Thyroid gland (tissue), 4 donors: ENCODE measurements at regions not wholly inside any gene's neighbourhood (a gene's known extent, or its start where the extent isn't known, plus 50 kb on each side); places are given as distances from the start of the nearest gene placed in this dataset.

Source experiments
- DNase-seq, 2 donors: peaks; one replicate each; pipeline ENCODE4 v3.0.0-alpha.2; 2019
- H3K27ac ChIP-seq, 3 donors: fragments of 200-600 bp; sonication (generic); 1 replicate in 2 of 3; 2 replicates in 1 of 3; pipeline ENCODE4 v1.5.1; 2016 to 2019; ENCODE audit warnings: mild to moderate bottlenecking in 1 of 3, moderate library complexity in 1 of 3
- H3K27me3 ChIP-seq: fragments of 200-600 bp; sonication (generic); one replicate; pipeline ENCODE4 v1.5.1; 2019
- H3K36me3 ChIP-seq, 2 donors: fragments of 200-600 bp; sonication (generic); one replicate each; pipeline ENCODE4 v1.5.1; 2016 to 2019
- H3K4me1 ChIP-seq, 2 donors: fragments of 200-600 bp; sonication (generic); one replicate each; pipeline ENCODE4 v1.5.1; 2017 to 2019
- H3K4me3 ChIP-seq, 3 donors: fragments of 200-600 bp; sonication (generic); replicated peaks in 1 of 3; 1 replicate in 2 of 3; 2 replicates in 1 of 3; pipeline ENCODE4 v1.5.1; 2016; ENCODE audit warnings: mild to moderate bottlenecking in 1 of 3
- H3K9me3 ChIP-seq: fragments of 200-600 bp; sonication (generic); one replicate; pipeline ENCODE4 v1.5.1; 2017
- POLR2A ChIP-seq, 2 donors: fragments of 450-650 bp; IDR thresholded peaks; one replicate each; pipeline ENCODE4 v1.6.1; 2017; ENCODE audit warnings: antibody characterized with exemption in 2 of 2, mild to moderate bottlenecking in 2 of 2, moderate library complexity in 1 of 2
- WGBS, 2 donors: methylation state at CpG; one replicate each; pipeline ENCODE4 v1.1.5; 2017; 5-methylcytosine and 5-hydroxymethylcytosine counted together
- intact Hi-C: fragments of 100-400 bp; cut with DNase I; formaldehyde crosslinking; loops from one replicate; pipeline ENCODE4 v1.15.1; 2023
- TF ChIP-seq, protein P1 (sequence below), 6 experiments: fragments of 200-600 bp in 3 of 6; fragments of 450-650 bp in 3 of 6; sonication (generic) in 3 of 6; IDR thresholded peaks; one replicate each; pipeline ENCODE4 v1.5.1; 2016 to 2019; ENCODE audit warnings: antibody characterized with exemption in 6 of 6, mild to moderate bottlenecking in 2 of 6, inconsistent platforms in 1 of 6, moderate library complexity in 1 of 6

DNA sequence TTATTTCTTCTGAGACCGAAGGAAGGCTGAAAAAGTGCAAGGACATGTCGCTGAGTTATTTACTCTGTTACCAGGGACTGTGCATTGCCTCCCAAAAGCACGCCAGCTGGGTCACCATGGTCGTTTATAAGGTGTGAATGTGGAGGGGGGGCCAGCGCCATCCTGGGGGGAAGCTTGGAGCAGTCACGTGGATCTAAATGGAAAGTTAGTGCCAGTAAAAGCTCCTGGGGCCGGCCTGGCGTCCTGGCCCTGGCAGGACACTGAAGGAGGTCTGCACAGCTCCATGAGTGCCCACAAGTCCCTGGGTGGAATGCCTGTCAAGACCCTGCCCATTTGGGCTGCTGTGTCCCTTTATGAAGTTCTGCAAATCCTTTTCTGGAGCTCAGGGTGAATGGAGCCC is 82.6 kb downstream of the C16orf95 start:
- Histone ChIP-seq H3K4me3 (no peak overlapping the region), H3K27ac (no peak overlapping the region), H3K27me3 (no peaks in the 10 kb centered on the region), H3K4me1 (no peaks in the 10 kb centered on the region), H3K9me3 (no peaks in the 10 kb centered on the region), H3K36me3 (no peaks in the 10 kb centered on the region)
- TF ChIP-seq, protein P1, sequence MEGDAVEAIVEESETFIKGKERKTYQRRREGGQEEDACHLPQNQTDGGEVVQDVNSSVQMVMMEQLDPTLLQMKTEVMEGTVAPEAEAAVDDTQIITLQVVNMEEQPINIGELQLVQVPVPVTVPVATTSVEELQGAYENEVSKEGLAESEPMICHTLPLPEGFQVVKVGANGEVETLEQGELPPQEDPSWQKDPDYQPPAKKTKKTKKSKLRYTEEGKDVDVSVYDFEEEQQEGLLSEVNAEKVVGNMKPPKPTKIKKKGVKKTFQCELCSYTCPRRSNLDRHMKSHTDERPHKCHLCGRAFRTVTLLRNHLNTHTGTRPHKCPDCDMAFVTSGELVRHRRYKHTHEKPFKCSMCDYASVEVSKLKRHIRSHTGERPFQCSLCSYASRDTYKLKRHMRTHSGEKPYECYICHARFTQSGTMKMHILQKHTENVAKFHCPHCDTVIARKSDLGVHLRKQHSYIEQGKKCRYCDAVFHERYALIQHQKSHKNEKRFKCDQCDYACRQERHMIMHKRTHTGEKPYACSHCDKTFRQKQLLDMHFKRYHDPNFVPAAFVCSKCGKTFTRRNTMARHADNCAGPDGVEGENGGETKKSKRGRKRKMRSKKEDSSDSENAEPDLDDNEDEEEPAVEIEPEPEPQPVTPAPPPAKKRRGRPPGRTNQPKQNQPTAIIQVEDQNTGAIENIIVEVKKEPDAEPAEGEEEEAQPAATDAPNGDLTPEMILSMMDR (IDR thresholded peaks at IDR 0.05) = no peak
- TF ChIP-seq POLR2A (IDR thresholded peaks at IDR 0.05) = no peak
- 63 to 71% methylated on average over 8 of the region's 8 CpGs for WGBS, 2 donors
- intact Hi-C loops = no loop called here
- no peak for DNase-seq

DNA sequence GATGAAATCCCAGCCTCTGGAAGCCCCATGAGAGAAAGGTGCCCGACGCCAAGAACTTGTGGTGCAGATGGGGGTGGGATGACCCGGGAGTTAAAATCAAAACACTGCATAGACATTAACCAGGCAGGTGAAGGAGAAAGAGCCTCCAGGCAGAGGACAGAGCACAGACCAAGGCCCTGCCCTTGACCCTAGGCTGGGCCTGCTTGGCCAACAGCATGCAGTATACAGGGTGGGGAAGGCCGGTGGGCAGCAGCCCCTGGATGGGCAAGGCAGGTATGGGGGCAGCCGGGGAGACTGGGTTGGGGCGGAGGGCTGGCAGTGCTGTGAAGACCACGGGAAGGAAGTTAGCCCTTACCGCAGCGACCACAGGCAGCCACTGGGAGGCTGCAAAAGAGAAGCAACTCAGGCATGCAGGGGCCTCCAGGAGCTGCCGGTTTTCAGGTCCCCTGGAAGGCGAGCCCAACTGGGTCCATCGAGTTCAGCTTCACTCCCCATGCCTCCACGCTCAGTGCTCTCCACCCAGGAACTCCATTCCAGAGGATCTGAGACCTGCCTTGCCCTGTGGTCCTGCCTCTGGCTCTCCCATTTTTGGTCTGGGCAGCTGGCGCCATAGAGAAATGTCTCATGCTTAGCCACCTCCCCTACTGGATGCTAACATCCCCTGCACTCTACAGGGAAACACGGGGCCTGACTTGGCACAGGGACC is 81.2 kb downstream of the C16orf95 start:
- 61 to 74% methylated on average over 6 to 15 of the region's 15 CpGs for WGBS, 2 donors
- Histone ChIP-seq H3K4me3 (no peak overlapping the region), H3K27me3 (no peaks in the 10 kb centered on the region), H3K36me3 (no peaks in the 10 kb centered on the region), H3K4me1 (no peaks in the 10 kb centered on the region), H3K9me3 (no peaks in the 10 kb centered on the region), H3K27ac (no peak overlapping the region)
- intact Hi-C loops = no loop called here
- no peak for TF ChIP-seq POLR2A (IDR thresholded peaks at IDR 0.05)
- TF ChIP-seq, protein P1 (IDR thresholded peaks at IDR 0.05) = no peak
- no peak for DNase-seq

DNA sequence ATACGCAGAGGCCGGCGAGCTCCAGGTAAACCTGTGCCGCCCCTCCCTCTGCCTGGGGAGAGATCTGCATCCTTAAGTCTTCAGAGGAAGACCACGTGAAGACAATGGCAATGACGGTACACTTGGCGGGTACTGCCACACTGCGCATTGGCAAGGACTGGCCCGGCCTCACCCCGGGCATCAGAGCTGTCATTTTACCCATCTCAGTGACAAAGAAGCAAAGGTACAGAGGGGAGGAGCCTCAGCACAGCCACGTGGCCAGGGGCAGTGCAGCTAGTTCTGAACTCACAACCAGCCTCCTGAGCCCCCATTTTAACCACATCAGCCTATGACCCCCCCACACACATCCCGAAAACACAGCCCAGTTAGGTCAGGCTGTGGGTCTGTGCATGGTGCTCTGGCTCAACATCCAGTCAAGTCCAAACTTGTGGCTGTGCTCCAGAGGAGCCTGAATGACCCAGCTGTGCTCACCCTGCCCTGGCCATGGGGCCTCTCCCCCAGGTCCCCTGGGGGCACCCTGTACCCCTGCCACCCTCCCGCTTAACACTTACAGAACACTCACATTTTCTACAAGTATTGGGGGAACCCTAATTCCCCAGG is 80.6 kb downstream of the C16orf95 start:
- Histone ChIP-seq H3K36me3 (no peaks in the 10 kb centered on the region), H3K9me3 (no peaks in the 10 kb centered on the region), H3K27me3 (no peaks in the 10 kb centered on the region), H3K4me3 (no peak overlapping the region), H3K27ac (no peak overlapping the region), H3K4me1 (no peaks in the 10 kb centered on the region)
- TF ChIP-seq, protein P1 (IDR thresholded peaks at IDR 0.05) = no peak
- no peak for TF ChIP-seq POLR2A (IDR thresholded peaks at IDR 0.05)
- 87 to 90% methylated on average over 13 of the region's 13 CpGs for WGBS, 2 donors
- intact Hi-C loops = no loop called here
- DNase-seq = no peak

DNA sequence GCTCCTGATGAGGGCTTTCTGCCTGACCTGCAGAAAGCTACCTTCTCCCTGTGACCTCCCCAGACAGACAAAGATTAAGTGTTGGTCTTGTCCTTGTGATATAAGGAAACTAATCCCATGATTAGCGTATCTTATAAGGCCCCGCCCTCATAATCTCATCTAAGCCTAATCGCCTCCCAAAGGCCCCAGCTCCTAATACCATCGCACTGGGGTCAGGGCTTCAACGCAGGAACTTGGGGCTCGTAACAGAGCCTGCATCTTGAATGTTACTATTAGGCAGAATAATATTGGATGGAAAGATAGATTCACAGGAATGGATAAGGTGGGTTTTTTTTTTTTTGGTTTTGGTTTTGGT is 78.9 kb downstream of the C16orf95 start:
- H3K27me3 ChIP-seq = no peaks in the 10 kb centered on the region
- no peak overlapping the region for H3K27ac ChIP-seq
- intact Hi-C loops = no loop called here
- no peaks in the 10 kb centered on the region for H3K4me1 ChIP-seq
- 94 to 99% methylated on average over 6 of the region's 6 CpGs for WGBS, 2 donors
- no peaks in the 10 kb centered on the region for H3K9me3 ChIP-seq
- DNase-seq = no peak
- no peaks in the 10 kb centered on the region for H3K36me3 ChIP-seq
- TF ChIP-seq, protein P1 (IDR thresholded peaks at IDR 0.05) = no peak
- TF ChIP-seq POLR2A (IDR thresholded peaks at IDR 0.05) = no peak
- H3K4me3 ChIP-seq = no peak overlapping the region

DNA sequence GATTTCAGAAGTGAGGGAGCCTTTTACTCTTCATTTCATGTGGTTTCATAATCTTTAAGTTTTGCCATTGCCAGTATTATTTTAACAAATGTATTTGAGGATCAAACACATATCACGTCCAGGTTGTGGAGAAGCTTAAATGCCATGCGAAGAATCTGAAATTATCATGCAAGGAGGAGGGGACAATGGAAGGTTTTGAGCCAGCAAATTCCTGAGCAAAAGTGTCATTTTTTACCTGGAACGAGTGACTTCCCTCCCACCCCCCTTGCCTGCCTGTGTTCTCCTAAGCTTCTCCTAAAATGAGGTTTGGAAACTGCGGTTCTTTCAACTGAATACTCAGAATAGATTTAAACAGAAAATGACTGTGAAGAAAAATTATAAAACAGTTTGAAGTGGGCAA is 77.6 kb downstream of the C16orf95 start:
- TF ChIP-seq POLR2A (IDR thresholded peaks at IDR 0.05) = no peak
- TF ChIP-seq, protein P1 (IDR thresholded peaks at IDR 0.05) = no peak
- no peak overlapping the region for H3K4me3 ChIP-seq
- H3K9me3 ChIP-seq = no peaks in the 10 kb centered on the region
- no peaks in the 10 kb centered on the region for H3K27me3 ChIP-seq
- intact Hi-C loops = no loop called here
- no peak overlapping the region for H3K27ac ChIP-seq
- no peaks in the 10 kb centered on the region for H3K36me3 ChIP-seq
- 74 to 78% methylated on average over 4 of the region's 4 CpGs for WGBS, 2 donors
- H3K4me1 ChIP-seq = no peaks in the 10 kb centered on the region
- DNase-seq = no peak
